Endothelial cell (in vitro differentiated cells): ENCODE measurements at regions not wholly inside any gene's neighbourhood (a gene's known extent, or its start where the extent isn't known, plus 50 kb on each side); places are given as distances from the start of the nearest gene placed in this dataset.

ENCODE experiments used
- DNase-seq: peaks from one replicate; pipeline ENCODE4 v3.0.0; 2021; ENCODE audit warnings: low spot score
- H3K27ac Mint-ChIP-seq: one replicate; pipeline ENCODE4 v1.8.0; 2021; ENCODE audit warnings: mixed read lengths, inconsistent platforms; ENCODE audit not compliant: unreplicated experiment
- H3K27me3 Mint-ChIP-seq: one replicate; pipeline ENCODE4 v1.8.0; 2021; ENCODE audit warnings: mild to moderate bottlenecking, moderate library complexity, mixed read lengths, inconsistent platforms; ENCODE audit not compliant: unreplicated experiment
- H3K36me3 Mint-ChIP-seq: one replicate; pipeline ENCODE4 v1.8.0; 2021; ENCODE audit warnings: mild to moderate bottlenecking, low read depth, mixed read lengths, inconsistent platforms; ENCODE audit not compliant: unreplicated experiment
- H3K4me1 Mint-ChIP-seq: one replicate; pipeline ENCODE4 v1.8.0; 2021; ENCODE audit warnings: mild to moderate bottlenecking, mixed read lengths, inconsistent platforms; ENCODE audit not compliant: unreplicated experiment
- H3K4me3 Mint-ChIP-seq: one replicate; pipeline ENCODE4 v1.8.0; 2021; ENCODE audit warnings: mild to moderate bottlenecking, mixed read lengths, inconsistent platforms; ENCODE audit not compliant: unreplicated experiment
- H3K9me3 Mint-ChIP-seq: one replicate; pipeline ENCODE4 v1.8.0; 2021; ENCODE audit warnings: mixed read lengths, inconsistent platforms; ENCODE audit not compliant: unreplicated experiment
- TF ChIP-seq, protein P1 (sequence below): fragments of 200-600 bp; sonication (generic); IDR thresholded peaks from one replicate; pipeline ENCODE4 v1.5.0; 2021; ENCODE audit warnings: antibody characterized with exemption; ENCODE audit not compliant: unreplicated experiment

DNA sequence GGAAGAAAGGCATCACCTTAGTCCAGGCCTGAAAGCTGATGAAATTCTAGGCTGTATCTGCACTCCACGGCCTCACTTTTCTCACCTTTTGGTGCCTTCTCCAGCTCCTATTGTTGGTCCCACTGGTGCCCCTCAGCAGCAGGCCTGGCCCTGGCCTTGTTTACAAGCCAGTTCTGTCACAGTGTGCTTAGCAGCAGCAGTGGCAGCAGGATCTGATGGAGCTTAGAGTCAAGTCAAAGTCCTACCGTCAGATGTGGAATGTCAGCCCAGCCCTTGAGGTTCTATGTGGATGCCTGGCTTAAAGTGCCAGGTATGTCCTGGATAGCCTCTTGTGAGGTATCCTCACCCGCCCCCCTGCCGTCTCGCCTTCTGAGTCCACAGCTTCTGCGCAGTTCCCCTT is 281.3 kb downstream of the SUCLG1 start:
- Mint-ChIP-seq H3K36me3 (no peaks in the 10 kb centered on the region), H3K9me3 (no peaks in the 10 kb centered on the region), H3K4me3 (no peak overlapping the region), H3K27ac (no peak overlapping the region), H3K27me3 (no peaks in the 10 kb centered on the region), H3K4me1 (no peaks in the 10 kb centered on the region)
- TF ChIP-seq, protein P1, sequence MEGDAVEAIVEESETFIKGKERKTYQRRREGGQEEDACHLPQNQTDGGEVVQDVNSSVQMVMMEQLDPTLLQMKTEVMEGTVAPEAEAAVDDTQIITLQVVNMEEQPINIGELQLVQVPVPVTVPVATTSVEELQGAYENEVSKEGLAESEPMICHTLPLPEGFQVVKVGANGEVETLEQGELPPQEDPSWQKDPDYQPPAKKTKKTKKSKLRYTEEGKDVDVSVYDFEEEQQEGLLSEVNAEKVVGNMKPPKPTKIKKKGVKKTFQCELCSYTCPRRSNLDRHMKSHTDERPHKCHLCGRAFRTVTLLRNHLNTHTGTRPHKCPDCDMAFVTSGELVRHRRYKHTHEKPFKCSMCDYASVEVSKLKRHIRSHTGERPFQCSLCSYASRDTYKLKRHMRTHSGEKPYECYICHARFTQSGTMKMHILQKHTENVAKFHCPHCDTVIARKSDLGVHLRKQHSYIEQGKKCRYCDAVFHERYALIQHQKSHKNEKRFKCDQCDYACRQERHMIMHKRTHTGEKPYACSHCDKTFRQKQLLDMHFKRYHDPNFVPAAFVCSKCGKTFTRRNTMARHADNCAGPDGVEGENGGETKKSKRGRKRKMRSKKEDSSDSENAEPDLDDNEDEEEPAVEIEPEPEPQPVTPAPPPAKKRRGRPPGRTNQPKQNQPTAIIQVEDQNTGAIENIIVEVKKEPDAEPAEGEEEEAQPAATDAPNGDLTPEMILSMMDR = no peak
- DNase-seq = no peak

DNA sequence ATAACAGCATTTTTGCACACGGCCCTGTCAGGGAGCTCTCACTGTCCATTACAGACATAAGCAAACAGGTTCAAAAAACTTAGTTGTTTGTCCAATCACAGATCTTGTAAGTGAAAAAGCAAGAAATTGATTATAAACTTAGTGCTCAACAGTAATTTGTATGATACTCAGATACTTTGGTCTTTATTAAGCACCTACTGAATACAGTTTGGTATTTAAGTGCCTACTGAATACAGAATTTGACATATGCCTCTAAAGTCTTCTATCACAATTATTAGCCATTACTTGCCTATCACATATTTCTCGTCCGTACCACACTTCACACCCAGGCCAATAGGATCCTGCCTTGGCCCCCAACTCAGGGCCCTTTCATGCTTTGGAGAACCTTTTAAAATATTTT is 283.1 kb downstream of the SUCLG1 start:
- TF ChIP-seq, protein P1 = no peak
- H3K4me3 Mint-ChIP-seq = no peak overlapping the region
- no peak overlapping the region for H3K27ac Mint-ChIP-seq
- H3K27me3 Mint-ChIP-seq = no peaks in the 10 kb centered on the region
- H3K36me3 Mint-ChIP-seq = no peaks in the 10 kb centered on the region
- H3K4me1 Mint-ChIP-seq = no peaks in the 10 kb centered on the region
- no peaks in the 10 kb centered on the region for H3K9me3 Mint-ChIP-seq
- no peak for DNase-seq

DNA sequence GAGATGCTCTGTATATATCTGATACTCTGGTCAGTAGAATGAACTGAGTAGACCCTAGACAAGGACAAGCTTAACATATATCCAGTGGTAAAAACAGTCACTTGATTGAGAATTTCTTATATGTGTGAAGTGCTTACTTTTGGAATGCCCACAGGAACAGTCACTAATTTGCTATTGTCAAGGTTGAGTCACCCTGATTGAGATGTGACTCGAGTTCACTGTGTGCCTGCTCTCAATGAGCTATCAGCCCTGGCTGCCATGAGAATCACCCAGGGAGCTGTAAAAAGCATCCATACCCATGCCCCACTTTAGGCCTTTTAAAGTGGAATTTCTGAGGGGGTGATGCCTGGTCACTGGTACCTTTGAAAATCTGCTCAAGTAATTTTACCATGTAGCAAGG is 283.7 kb downstream of the SUCLG1 start:
- no peaks in the 10 kb centered on the region for H3K4me1 Mint-ChIP-seq
- H3K27ac Mint-ChIP-seq = no peak overlapping the region
- H3K9me3 Mint-ChIP-seq = no peaks in the 10 kb centered on the region
- TF ChIP-seq, protein P1 = no peak
- no peaks in the 10 kb centered on the region for H3K27me3 Mint-ChIP-seq
- H3K36me3 Mint-ChIP-seq = no peaks in the 10 kb centered on the region
- no peak overlapping the region for H3K4me3 Mint-ChIP-seq
- DNase-seq = no peak

DNA sequence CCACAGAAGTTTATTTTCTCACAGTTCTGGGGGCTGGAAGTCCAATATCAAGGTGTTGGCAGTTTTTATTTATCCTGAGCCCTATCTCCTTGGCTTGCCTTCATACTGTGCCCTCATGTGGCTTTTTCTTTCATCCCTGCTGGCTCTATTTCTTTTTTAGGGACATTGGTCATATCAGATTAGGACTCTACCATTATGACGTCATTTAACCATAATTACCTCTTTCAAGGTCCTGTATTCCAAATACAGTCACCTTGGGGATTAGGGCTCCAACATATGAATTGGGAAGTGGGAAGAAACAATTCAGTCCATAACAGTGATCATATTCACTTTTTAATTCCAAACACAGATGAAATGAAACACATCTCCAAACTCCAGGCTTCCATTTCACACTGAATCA is 286.0 kb downstream of the SUCLG1 start:
- no peak overlapping the region for H3K27ac Mint-ChIP-seq
- no peaks in the 10 kb centered on the region for H3K27me3 Mint-ChIP-seq
- no peak for DNase-seq
- TF ChIP-seq, protein P1 = no peak
- H3K9me3 Mint-ChIP-seq = no peaks in the 10 kb centered on the region
- no peaks in the 10 kb centered on the region for H3K4me1 Mint-ChIP-seq
- no peak overlapping the region for H3K4me3 Mint-ChIP-seq
- H3K36me3 Mint-ChIP-seq = no peaks in the 10 kb centered on the region

DNA sequence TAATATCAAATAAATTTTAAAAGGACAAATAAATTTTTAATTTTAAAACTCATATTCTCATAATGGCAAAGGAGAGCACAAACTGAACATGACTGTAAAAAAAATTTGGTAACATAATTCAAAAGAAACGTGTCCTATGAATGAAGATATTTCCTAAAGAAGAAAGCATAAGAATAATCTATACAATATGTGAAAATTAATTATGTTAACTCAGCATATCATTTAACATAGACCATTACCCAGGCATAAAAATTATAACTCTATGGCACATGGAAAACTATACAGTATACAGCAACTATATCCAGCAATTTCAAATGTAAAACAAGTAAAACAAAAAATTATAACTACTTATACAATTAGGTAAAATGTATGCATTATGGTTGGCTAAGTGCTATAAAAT is 288.1 kb downstream of the SUCLG1 start:
- DNase-seq = no peak
- no peaks in the 10 kb centered on the region for H3K4me1 Mint-ChIP-seq
- TF ChIP-seq, protein P1 = no peak
- H3K4me3 Mint-ChIP-seq = no peak overlapping the region
- H3K27me3 Mint-ChIP-seq = no peaks in the 10 kb centered on the region
- H3K36me3 Mint-ChIP-seq = no peaks in the 10 kb centered on the region
- no peaks in the 10 kb centered on the region for H3K9me3 Mint-ChIP-seq
- no peak overlapping the region for H3K27ac Mint-ChIP-seq
